A549 (cell line): ENCODE measurements at regions not wholly inside any gene's neighbourhood (a gene's known extent, or its start where the extent isn't known, plus 50 kb on each side); places are given as distances from the start of the nearest gene placed in this dataset.

Source experiments
- ATAC-seq, 2 experiments: fragments of 200-7000 bp in 1 of 2; fragments of >200 bp in 1 of 2; cut with Nextera tagmentation in 1 of 2; cut with Tn5 transposase in 1 of 2; 3 replicates each; pipeline versions ENCODE4 v1.8.0 to v1.9.1; 2018 to 2020; ENCODE audit warnings: mild to moderate bottlenecking in 1 of 2, moderate library complexity in 1 of 2
- CTCF ChIA-PET: fragments of 300-600 bp; sonication (Branson Sonifier 250); formaldehyde crosslinking; extraction: SDS; loops from one replicate; lab custom pipeline; 2021; ENCODE audit warnings: antibody characterized with exemption, inconsistent platforms; lab: Yijun Ruan, JAX
- POLR2A ChIA-PET: fragments of 350-600 bp; formaldehyde crosslinking; extraction: SDS; loops from one replicate; lab custom pipeline; 2021; ENCODE audit warnings: antibody characterized with exemption, inconsistent platforms; lab: Yijun Ruan, JAX
- DNase-seq, 2 experiments: peaks; one replicate each; pipeline versions ENCODE4 v3.0.0 to v3.0.0-alpha.2; 2011 to 2016; ENCODE audit warnings: low read depth in 1 of 2, low spot score in 1 of 2
- FAIRE-seq: peaks from 2 replicates; lab custom pipeline; 2011; peaks lifted over from hg19 to GRCh38; lab: Jason Lieb, UNC
- H3K27ac ChIP-seq, 2 experiments: fragments of >200 bp; sonication (Bioruptor Twin); formaldehyde crosslinking; 3 replicates each; pipeline ENCODE4 v1.5.1; 2016 to 2017
- H3K4me1 ChIP-seq: fragments of >200 bp; sonication (Bioruptor Twin); formaldehyde crosslinking; 3 replicates; pipeline ENCODE4 v1.6.1; 2016
- H3K4me2 ChIP-seq: fragments of >200 bp; sonication (Bioruptor Twin); formaldehyde crosslinking; 3 replicates; pipeline ENCODE4 v1.6.1; 2016
- H3K4me3 ChIP-seq: fragments of >200 bp; sonication (Bioruptor Twin); formaldehyde crosslinking; 3 replicates; pipeline ENCODE4 v1.5.1; 2016
- H3K9me3 ChIP-seq: fragments of >200 bp; sonication (Bioruptor Twin); formaldehyde crosslinking; 3 replicates; pipeline ENCODE4 v1.6.1; 2016
- CBX2 ChIP-seq: fragments of 200-600 bp; sonication (generic); IDR thresholded peaks from 2 replicates; pipeline ENCODE4 v1.6.1; 2016; ENCODE audit warnings: low read depth, mild to moderate bottlenecking, borderline replicate concordance
- CBX8 ChIP-seq: fragments of 200-600 bp; sonication (generic); IDR thresholded peaks from 2 replicates; pipeline ENCODE4 v1.6.1; 2016
- CEBPB ChIP-seq, 2 experiments: fragments of >200 bp in 1 of 2; sonication (Bioruptor Twin) in 1 of 2; formaldehyde crosslinking in 1 of 2; IDR thresholded peaks; 2 replicates each; pipeline ENCODE4 v1.6.1; 2012 to 2016
- E2F6 ChIP-seq: IDR thresholded peaks from 2 replicates; pipeline ENCODE4 v1.6.1; 2012; ENCODE audit warnings: low read depth, borderline replicate concordance
- EP300 ChIP-seq, 2 experiments: fragments of >200 bp; sonication (Bioruptor Twin); formaldehyde crosslinking; IDR thresholded peaks; 2 replicates in 1 of 2; 3 replicates in 1 of 2; pipeline ENCODE4 v1.6.1; 2016 to 2017
- FOXS1 ChIP-seq: fragments of 250-450 bp; sonication (Bioruptor Pico); IDR thresholded peaks from 2 replicates; pipeline ENCODE4 v1.5.0; 2020; ENCODE audit warnings: mild to moderate bottlenecking, moderate library complexity
- GATA3 ChIP-seq: IDR thresholded peaks from 2 replicates; pipeline ENCODE4 v1.6.1; 2012; ENCODE audit warnings: borderline replicate concordance
- HMGXB4 ChIP-seq: fragments of 250-450 bp; sonication (Bioruptor Pico); IDR thresholded peaks from 2 replicates; pipeline ENCODE4 v1.5.0; 2021; ENCODE audit warnings: mild to moderate bottlenecking, moderate library complexity, borderline replicate concordance
- HOXB13 ChIP-seq: fragments of 250-450 bp; sonication (Bioruptor Pico); IDR thresholded peaks from 2 replicates; pipeline ENCODE4 v1.5.0; 2020; ENCODE audit warnings: low read depth, mild to moderate bottlenecking, moderate library complexity
- JUN ChIP-seq, 2 experiments: fragments of >200 bp; sonication (Bioruptor Twin); formaldehyde crosslinking; IDR thresholded peaks; 2 replicates in 1 of 2; 3 replicates in 1 of 2; pipeline ENCODE4 v1.6.1; 2016 to 2017
- JUNB ChIP-seq: fragments of >200 bp; sonication (Bioruptor Twin); formaldehyde crosslinking; IDR thresholded peaks from 2 replicates; pipeline ENCODE4 v1.6.1; 2016
- KDM1A ChIP-seq: fragments of 200-600 bp; sonication (generic); IDR thresholded peaks from 2 replicates; pipeline ENCODE4 v1.6.1; 2016; ENCODE audit warnings: low read depth, mild to moderate bottlenecking
- KDM5A ChIP-seq: fragments of 200-600 bp; sonication (generic); IDR thresholded peaks from 2 replicates; pipeline ENCODE4 v1.6.1; 2016; ENCODE audit warnings: antibody characterized with exemption, mild to moderate bottlenecking
- MAFK ChIP-seq: fragments of 450-650 bp; IDR thresholded peaks from 2 replicates; pipeline ENCODE4 v1.6.1; 2014; ENCODE audit not compliant: partially characterized antibody
- MYC ChIP-seq: IDR thresholded peaks from 2 replicates; pipeline ENCODE4 v1.6.1; 2012; ENCODE audit warnings: mild to moderate bottlenecking, inconsistent platforms, low read length, improper control_type of control experiment, borderline replicate concordance
- NFE2L2 ChIP-seq: fragments of 150-350 bp; conservative IDR thresholded peaks from 2 replicates; pipeline ENCODE4 v1.6.1; 2014; ENCODE audit warnings: low read length
- NPAS2 ChIP-seq: fragments of 250-450 bp; sonication (Bioruptor Pico); IDR thresholded peaks from 2 replicates; pipeline ENCODE4 v1.8.0; 2022; ENCODE audit warnings: mild to moderate bottlenecking, moderate library complexity, borderline replicate concordance
- POLR2AphosphoS2 ChIP-seq: conservative IDR thresholded peaks from 2 replicates; pipeline ENCODE4 v1.6.1; 2012; ENCODE audit warnings: low read length, improper control_type of control experiment, inconsistent platforms
- RAD21 ChIP-seq, 2 experiments: fragments of >200 bp in 1 of 2; sonication (Bioruptor Twin) in 1 of 2; formaldehyde crosslinking in 1 of 2; IDR thresholded peaks in 1 of 2; conservative IDR thresholded peaks in 1 of 2; 2 replicates in 1 of 2; 3 replicates in 1 of 2; pipeline ENCODE4 v1.6.1; 2012 to 2018; ENCODE audit warnings: inconsistent platforms in 1 of 2
- RCOR1 ChIP-seq: fragments of 150-350 bp; IDR thresholded peaks from 2 replicates; pipeline ENCODE4 v1.6.1; 2014; ENCODE audit warnings: antibody characterized with exemption, low read length, low read depth
- REST ChIP-seq: fragments of 200-600 bp; sonication (generic); IDR thresholded peaks from 2 replicates; pipeline ENCODE4 v1.6.1; 2016; ENCODE audit warnings: antibody characterized with exemption, mild to moderate bottlenecking, moderate library complexity
- RFX5 ChIP-seq: fragments of 450-650 bp; IDR thresholded peaks from 2 replicates; pipeline ENCODE4 v1.7.1; 2014; ENCODE audit warnings: antibody characterized with exemption, mild to moderate bottlenecking, moderate library complexity
- SMC3 ChIP-seq: fragments of >200 bp; sonication (Bioruptor Twin); formaldehyde crosslinking; IDR thresholded peaks from 3 replicates; pipeline ENCODE4 v1.6.1; 2018; ENCODE audit warnings: inconsistent platforms
- ZC3H11A ChIP-seq: fragments of 450-650 bp; IDR thresholded peaks from 2 replicates; pipeline ENCODE4 v1.6.1; 2014; ENCODE audit warnings: antibody characterized with exemption, mild to moderate bottlenecking
- ZFP36 ChIP-seq: fragments of 450-650 bp; IDR thresholded peaks from 2 replicates; pipeline ENCODE4 v1.6.1; 2014; ENCODE audit warnings: borderline replicate concordance; ENCODE audit not compliant: partially characterized antibody
- ZNF302 ChIP-seq: fragments of 250-450 bp; sonication (Bioruptor Pico); IDR thresholded peaks from 2 replicates; pipeline ENCODE4 v1.9.0; 2021; ENCODE audit warnings: inconsistent platforms, mild to moderate bottlenecking, moderate library complexity
- WGBS: methylation state at CpG from one replicate; pipeline ENCODE4 v1.1.6; 2017; ENCODE audit errors: missing lambda C conversion rate; 5-methylcytosine and 5-hydroxymethylcytosine counted together

- Histone ChIP-seq H3K4me3 (no peak overlapping the region), H3K4me1 (no peaks in the 10 kb centered on the region), H3K9me3 (no peaks in the 10 kb centered on the region), H3K4me2 (no peak overlapping the region), H3K27ac (no peak overlapping the region)
- DNase-seq (no peak), FAIRE-seq (no peak), ATAC-seq (no peak)
- TF ChIP-seq GATA3 (no peak), SMC3 (no peak), FOXS1 (CRISPR knock-in tag) (no peak), HOXB13 (CRISPR knock-in tag) (no peak), JUNB (no peak), CBX2 (no peak), RFX5 (no peak), HMGXB4 (no peak), ZFP36 (no peak), ZNF302 (CRISPR knock-in tag) (no peak), CBX8 (no peak), JUN (IDR thresholded peaks at IDR 0.05) (no peak), KDM5A (no peak), ZC3H11A (no peak), RCOR1 (no peak)
- CTCF ChIA-PET: no interaction called here
- WGBS: 80% methylated on average over 7 of the region's 7 CpGs
- POLR2A ChIA-PET: no interaction called here
Measured at GRCh38 chr18:60090170-60090569, 190.4 kb downstream of the PMAIP1 start.

- 53% methylated on average over 1 of the region's 1 CpG for WGBS
- H3K4me1 ChIP-seq: no peaks in the 10 kb centered on the region
Measured at GRCh38 chr18:60082790-60083189, 183.0 kb downstream of the PMAIP1 start.

More at GRCh38 chr18:60082790-60083189, 183.0 kb downstream of the PMAIP1 start:
- H3K9me3 ChIP-seq: no peaks in the 10 kb centered on the region
- ChIA-PET CTCF (no interaction called here), POLR2A (no interaction called here)
- FAIRE-seq (no peak), ATAC-seq (no peak), DNase-seq (no peak)
- no peak overlapping the region for H3K4me2 ChIP-seq
- H3K27ac ChIP-seq: no peak overlapping the region
- H3K4me3 ChIP-seq: no peak overlapping the region
- TF ChIP-seq HOXB13 (CRISPR knock-in tag): no peak
- TF ChIP-seq EP300 (IDR thresholded peaks at IDR 0.05): no peak
- no peak for TF ChIP-seq KDM1A
- no peak for TF ChIP-seq REST
- TF ChIP-seq NFE2L2: no peak
- no peak for TF ChIP-seq JUNB
- no peak for TF ChIP-seq CEBPB (IDR thresholded peaks at IDR 0.05)
- no peak for TF ChIP-seq RCOR1
- no peak for TF ChIP-seq KDM5A
- no peak for TF ChIP-seq MYC
- no peak for TF ChIP-seq RAD21 (conservative IDR thresholded peaks at IDR 0.05 in 1 of 2, IDR thresholded peaks at IDR 0.05 in 1 of 2)
- TF ChIP-seq MAFK: no peak
- no peak for TF ChIP-seq HMGXB4
- no peak for TF ChIP-seq ZNF302 (CRISPR knock-in tag)
- TF ChIP-seq E2F6: no peak
- TF ChIP-seq NPAS2 (CRISPR knock-in tag): no peak
- TF ChIP-seq SMC3: no peak
- TF ChIP-seq ZC3H11A: no peak
- no peak for TF ChIP-seq POLR2AphosphoS2
- no peak for TF ChIP-seq ZFP36
